NT2/D1 (cell line): ENCODE measurements at regions not wholly inside any gene's neighbourhood (a gene's known extent, or its start where the extent isn't known, plus 50 kb on each side); places are given as distances from the start of the nearest gene placed in this dataset.

Experiments
- SUZ12 ChIP-seq: IDR thresholded peaks from 2 replicates; pipeline ENCODE4 v1.6.1; 2011; ENCODE audit not compliant: insufficient read length, insufficient read depth; ENCODE audit errors: extremely low read depth
- YY1 ChIP-seq: IDR thresholded peaks from 2 replicates; pipeline ENCODE4 v1.6.1; 2011; ENCODE audit not compliant: insufficient read length, insufficient read depth
- ZNF274 ChIP-seq: IDR thresholded peaks from 2 replicates; pipeline ENCODE4 v1.6.1; 2011; ENCODE audit warnings: mild to moderate bottlenecking, low read depth, low read length

DNA sequence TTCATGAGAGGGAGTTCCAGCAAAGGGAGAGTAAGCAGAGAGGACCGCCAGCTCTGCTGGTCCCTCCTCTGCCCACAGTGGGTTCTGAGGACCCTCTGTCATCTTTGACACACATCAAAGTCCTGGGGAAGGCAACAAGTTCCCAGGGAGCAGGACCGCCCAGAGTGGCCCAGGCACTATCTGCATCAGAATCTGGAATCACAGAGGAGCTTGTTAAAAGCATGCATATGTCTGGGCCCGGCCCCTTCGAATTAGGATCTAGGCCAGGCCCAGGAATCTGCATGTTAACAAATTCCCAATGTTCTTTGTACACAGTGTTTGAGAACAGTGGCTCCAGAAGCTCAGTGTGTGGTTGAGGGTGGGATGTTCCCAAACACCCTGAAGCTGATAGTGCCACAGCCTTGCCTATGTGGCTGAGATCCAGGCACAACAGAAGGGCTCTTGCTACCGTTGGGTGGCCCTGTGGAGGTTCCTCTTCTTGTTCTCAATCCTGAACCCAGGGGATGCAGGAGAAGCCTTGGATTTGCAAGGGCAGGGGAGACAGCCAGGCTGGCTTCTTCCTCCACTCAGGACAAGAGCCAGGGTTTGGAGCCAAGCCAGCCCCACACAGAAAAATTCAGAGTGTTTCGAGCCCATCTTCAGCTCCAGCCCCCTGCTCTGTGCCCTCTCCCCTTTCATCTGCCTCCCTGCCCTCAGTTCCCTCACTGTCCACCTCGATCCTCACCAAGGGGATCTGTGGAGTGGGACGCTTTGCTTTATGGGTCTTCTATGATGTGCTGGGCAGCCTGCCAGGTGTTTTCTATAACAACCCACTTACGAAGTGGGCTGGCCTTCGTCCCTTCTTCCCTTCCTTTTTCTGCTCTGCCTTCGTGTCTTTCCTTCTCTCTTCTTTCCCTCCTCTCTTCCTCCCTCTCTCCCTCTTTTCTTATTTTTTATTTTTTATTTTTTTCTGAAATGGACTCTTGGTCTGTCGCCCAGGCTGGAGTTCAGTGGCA is 129.0 kb upstream of the TMPRSS2 start:
- TF ChIP-seq YY1 (no peak), ZNF274 (no peak), SUZ12 (no peak)
